ENCODE measurements at regions not wholly inside any gene's neighbourhood (a gene's known extent, or its start where the extent isn't known, plus 50 kb on each side); places are given as distances from the start of the nearest gene placed in this dataset.

DNA sequence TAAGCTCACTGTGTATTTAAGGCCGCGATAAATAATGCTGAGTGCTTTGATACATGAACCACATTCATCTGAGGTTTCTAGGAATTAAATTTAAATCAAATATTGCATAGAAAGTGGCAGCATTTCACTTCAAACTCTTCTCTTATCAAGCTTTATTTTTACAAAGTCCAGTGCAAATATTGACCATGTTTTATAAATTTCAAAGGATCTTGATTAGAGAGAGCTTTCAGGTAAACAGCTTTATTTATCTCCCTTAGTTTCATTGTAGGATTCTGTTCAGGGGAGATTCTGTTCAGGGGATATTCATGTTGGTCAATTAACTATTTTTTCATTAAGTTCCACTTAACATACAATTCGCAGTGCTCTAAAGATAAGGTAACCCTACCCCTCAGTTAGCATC lies 249.7 kb upstream of the IRS2 start (continued):
- TF ChIP-seq, protein P1, sequence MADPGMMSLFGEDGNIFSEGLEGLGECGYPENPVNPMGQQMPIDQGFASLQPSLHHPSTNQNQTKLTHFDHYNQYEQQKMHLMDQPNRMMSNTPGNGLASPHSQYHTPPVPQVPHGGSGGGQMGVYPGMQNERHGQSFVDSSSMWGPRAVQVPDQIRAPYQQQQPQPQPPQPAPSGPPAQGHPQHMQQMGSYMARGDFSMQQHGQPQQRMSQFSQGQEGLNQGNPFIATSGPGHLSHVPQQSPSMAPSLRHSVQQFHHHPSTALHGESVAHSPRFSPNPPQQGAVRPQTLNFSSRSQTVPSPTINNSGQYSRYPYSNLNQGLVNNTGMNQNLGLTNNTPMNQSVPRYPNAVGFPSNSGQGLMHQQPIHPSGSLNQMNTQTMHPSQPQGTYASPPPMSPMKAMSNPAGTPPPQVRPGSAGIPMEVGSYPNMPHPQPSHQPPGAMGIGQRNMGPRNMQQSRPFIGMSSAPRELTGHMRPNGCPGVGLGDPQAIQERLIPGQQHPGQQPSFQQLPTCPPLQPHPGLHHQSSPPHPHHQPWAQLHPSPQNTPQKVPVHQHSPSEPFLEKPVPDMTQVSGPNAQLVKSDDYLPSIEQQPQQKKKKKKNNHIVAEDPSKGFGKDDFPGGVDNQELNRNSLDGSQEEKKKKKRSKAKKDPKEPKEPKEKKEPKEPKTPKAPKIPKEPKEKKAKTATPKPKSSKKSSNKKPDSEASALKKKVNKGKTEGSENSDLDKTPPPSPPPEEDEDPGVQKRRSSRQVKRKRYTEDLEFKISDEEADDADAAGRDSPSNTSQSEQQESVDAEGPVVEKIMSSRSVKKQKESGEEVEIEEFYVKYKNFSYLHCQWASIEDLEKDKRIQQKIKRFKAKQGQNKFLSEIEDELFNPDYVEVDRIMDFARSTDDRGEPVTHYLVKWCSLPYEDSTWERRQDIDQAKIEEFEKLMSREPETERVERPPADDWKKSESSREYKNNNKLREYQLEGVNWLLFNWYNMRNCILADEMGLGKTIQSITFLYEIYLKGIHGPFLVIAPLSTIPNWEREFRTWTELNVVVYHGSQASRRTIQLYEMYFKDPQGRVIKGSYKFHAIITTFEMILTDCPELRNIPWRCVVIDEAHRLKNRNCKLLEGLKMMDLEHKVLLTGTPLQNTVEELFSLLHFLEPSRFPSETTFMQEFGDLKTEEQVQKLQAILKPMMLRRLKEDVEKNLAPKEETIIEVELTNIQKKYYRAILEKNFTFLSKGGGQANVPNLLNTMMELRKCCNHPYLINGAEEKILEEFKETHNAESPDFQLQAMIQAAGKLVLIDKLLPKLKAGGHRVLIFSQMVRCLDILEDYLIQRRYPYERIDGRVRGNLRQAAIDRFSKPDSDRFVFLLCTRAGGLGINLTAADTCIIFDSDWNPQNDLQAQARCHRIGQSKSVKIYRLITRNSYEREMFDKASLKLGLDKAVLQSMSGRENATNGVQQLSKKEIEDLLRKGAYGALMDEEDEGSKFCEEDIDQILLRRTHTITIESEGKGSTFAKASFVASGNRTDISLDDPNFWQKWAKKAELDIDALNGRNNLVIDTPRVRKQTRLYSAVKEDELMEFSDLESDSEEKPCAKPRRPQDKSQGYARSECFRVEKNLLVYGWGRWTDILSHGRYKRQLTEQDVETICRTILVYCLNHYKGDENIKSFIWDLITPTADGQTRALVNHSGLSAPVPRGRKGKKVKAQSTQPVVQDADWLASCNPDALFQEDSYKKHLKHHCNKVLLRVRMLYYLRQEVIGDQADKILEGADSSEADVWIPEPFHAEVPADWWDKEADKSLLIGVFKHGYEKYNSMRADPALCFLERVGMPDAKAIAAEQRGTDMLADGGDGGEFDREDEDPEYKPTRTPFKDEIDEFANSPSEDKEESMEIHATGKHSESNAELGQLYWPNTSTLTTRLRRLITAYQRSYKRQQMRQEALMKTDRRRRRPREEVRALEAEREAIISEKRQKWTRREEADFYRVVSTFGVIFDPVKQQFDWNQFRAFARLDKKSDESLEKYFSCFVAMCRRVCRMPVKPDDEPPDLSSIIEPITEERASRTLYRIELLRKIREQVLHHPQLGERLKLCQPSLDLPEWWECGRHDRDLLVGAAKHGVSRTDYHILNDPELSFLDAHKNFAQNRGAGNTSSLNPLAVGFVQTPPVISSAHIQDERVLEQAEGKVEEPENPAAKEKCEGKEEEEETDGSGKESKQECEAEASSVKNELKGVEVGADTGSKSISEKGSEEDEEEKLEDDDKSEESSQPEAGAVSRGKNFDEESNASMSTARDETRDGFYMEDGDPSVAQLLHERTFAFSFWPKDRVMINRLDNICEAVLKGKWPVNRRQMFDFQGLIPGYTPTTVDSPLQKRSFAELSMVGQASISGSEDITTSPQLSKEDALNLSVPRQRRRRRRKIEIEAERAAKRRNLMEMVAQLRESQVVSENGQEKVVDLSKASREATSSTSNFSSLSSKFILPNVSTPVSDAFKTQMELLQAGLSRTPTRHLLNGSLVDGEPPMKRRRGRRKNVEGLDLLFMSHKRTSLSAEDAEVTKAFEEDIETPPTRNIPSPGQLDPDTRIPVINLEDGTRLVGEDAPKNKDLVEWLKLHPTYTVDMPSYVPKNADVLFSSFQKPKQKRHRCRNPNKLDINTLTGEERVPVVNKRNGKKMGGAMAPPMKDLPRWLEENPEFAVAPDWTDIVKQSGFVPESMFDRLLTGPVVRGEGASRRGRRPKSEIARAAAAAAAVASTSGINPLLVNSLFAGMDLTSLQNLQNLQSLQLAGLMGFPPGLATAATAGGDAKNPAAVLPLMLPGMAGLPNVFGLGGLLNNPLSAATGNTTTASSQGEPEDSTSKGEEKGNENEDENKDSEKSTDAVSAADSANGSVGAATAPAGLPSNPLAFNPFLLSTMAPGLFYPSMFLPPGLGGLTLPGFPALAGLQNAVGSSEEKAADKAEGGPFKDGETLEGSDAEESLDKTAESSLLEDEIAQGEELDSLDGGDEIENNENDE (IDR thresholded peaks at IDR 0.05; ENCODE audit: insufficient replicate concordance, low read length) = no peak
- no peak for TF ChIP-seq CHD1 (IDR thresholded peaks at IDR 0.05; ENCODE audit: low read depth, low read length)
- no peak for TF ChIP-seq YY1 (IDR thresholded peaks at IDR 0.05; ENCODE audit: low read depth, low read length)
- no peak for TF ChIP-seq CBX8 (IDR thresholded peaks at IDR 0.05; ENCODE audit: borderline replicate concordance, low read depth, low read length)
- no peak for TF ChIP-seq CTBP2 (IDR thresholded peaks at IDR 0.05; ENCODE audit: borderline replicate concordance, insufficient read depth, insufficient read length, low read length)
- TF ChIP-seq JUN (IDR thresholded peaks at IDR 0.05; ENCODE audit: low read depth, low read length) = no peak
- no peak for TF ChIP-seq RFX5 (IDR thresholded peaks at IDR 0.05; ENCODE audit: borderline replicate concordance, low read depth, low read length)
- no peak for TF ChIP-seq GTF2F1 (IDR thresholded peaks at IDR 0.05; ENCODE audit: borderline replicate concordance, low read depth, low read length)
- TF ChIP-seq KDM5A (IDR thresholded peaks at IDR 0.05; ENCODE audit: low read length) = no peak
- no peak for TF ChIP-seq SP1 (IDR thresholded peaks at IDR 0.05; ENCODE audit: low read depth, low read length)
- no peak for TF ChIP-seq FOSL1 (IDR thresholded peaks at IDR 0.05; ENCODE audit: insufficient read depth, low read depth, low read length)

All from H1 (cell line).